ENCODE measurements at regions not wholly inside any gene's neighbourhood (a gene's known extent, or its start where the extent isn't known, plus 50 kb on each side); places are given as distances from the start of the nearest gene placed in this dataset.

DNA sequence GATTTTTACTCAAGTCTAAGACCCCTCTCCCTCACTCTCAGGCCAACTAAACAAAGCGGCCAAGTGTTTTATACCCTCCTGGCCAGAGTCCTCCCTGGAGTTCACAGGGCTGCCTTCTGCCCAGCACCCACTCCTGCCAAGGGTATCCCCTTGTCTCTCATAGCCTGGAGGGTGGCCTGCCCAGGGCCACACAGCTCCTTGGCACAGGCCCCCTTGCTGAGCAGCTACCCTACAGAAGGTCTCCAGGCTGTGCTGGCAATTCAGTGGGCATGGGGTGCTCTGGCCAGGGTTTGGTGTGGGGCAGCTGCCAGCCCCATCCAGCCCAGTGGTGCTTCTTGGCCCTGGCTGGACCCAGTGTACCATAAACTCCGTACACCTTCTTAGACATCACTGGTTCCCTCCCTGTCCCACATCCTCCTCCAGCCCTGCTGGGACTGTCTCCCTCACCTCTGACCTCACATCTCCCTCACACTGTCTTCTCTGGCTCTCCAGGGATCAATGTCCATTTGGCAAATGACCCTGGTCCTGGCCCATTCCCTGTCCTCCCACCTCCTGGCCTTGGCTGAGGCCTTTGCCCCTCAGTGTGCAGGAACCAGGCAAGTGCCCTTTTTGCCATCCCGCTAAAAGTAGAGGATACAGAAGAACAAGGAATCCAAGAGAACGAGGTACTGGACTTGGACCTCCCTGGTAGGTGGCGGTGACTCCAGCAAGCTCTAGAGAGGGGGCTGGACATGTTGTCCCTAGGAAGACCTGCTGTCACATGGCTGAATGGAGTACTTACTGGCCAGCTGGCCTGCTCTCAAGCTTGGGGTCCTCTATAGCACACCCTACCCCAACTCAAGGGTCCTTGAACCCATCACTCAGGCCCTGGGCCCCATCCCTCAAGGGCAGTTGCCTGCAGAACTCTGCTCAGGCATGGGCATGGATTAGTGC is 50.0 kb upstream of the TRPM1 start:
- no peak for DNase-seq (ENCODE audit: low read depth in 2 of 3, low spot score in 1 of 3)

DNA sequence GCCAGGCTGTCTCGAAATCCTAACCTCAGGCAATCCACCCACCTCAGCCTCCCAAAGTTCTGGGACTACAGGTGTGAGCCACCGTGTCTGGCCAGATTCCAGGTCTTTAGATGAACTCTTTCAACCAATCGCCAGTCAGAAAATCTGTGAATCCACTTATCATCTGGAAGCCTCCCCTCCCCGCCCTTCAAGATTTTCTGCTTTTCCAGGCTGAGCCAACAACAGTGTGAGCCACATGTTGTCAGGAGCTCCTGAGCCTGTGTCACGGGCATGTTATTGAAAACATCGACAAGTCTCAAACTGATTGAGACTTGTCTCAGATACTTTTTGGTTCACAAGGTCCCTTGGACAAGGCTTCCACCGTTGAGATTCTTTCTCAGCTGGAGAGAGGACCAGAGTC is 52.0 kb upstream of the TRPM1 start:
- DNase-seq (ENCODE audit: low read depth in 2 of 3, low spot score in 1 of 3), result no peak

DNA sequence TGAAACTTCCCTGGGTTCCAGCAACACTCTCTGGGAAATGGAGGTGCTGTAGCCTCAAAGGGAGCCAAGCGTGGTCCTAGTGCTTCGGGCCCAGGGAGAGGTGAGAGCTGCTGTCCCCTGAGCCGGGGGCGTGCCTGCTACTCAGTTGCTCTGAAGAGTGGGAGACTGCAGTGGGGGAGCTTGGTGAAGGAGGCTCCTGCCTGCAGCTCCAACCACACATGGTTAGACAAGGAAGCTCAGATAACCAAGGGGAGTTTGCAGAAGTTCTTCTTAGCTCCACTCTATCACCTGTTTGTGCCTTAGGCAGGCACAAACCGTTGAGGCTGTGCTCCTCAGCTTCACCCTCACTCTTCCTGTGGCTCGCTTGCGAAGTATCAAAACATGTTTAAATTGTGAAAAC is 53.6 kb upstream of the TRPM1 start:
- no peak for DNase-seq (ENCODE audit: low read depth in 2 of 3, low spot score in 1 of 3)

GRCh38 chr15:31156226-31156625 is 54.7 kb upstream of the TRPM1 start:
- DNase-seq (ENCODE audit: low read depth in 2 of 3, low spot score in 1 of 3), result no peak

DNA sequence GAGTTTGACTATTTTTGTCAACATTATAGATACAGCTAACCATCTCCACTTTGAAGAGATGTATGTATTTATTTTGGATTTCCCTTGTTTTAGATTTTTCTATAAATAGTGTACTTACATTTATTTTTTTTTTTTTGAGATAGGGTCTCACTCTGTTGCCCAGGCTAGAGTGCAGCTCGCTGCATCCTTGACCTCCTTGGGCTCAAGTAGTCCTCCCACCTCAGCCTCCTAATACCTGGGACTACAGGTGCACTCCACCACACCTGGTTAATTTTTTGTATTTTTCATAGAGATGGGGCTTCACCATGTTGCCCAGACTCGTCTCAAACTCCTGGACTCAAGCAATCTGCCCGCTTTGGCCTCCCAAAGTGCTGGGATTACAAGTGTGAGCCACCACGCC is 55.3 kb upstream of the TRPM1 start:
- DNase-seq (ENCODE audit: low read depth in 2 of 3, low spot score in 1 of 3), result no peak

DNA sequence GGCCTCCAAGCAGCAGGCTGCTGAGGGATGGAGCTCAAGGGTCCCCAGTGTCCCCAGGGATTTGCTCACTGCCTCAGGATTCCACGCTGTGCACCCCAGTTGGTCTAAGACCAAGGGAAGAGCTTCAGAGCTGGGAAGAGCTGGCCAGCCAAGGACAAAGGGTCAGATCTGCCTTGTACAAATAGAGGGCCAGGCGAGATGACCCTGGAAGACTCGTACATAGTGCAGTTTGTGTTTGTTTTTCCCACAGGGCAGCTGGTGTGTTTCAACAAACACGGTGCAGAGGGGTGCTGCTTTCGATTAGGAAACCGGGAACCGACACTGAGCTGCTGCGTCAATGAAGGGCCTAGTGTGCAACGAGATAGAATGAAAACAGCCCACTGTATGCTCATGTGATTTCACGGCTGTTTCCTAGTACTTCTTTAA is 56.1 kb upstream of the TRPM1 start:
- no peak for DNase-seq (ENCODE audit: low read depth in 2 of 3, low spot score in 1 of 3)

DNA sequence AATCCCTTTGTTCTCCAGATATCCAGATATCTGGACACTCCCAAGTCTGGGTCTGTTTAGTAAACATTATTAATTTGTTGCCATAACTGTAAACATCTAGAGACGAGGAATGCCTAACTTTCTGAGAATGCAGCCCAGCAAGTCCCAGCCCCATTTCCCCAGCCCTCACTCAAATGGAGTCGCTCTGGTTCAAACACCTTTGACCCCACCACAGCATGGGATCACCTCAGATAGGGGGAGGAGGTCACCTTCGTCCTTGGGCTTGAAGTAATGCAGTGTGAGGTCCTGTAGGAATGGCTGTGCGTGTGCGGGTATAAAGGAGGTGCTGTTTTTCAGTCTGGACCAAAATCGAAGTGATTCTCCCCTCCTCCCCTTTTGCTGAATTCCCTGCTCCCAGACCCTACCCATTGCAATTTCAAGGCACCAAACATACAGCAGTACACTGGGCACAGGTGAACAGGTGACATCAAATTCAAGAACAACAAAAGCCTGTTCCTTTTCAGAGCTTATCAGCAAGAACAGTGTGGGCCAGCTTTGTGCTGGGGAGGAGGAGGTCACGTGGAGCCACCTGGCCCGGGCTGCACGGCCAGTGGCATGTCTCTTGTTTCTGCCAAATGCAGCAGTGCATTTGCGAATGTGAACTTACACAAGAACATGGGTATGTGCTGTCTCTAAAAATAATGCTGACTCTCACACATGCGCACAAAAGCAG is 57.5 kb upstream of the TRPM1 start:
- no peak for DNase-seq (ENCODE audit: low read depth in 2 of 3, low spot score in 1 of 3)

GRCh38 chr15:31159837-31160236 is 58.3 kb upstream of the TRPM1 start:
- no peak for DNase-seq (ENCODE audit: low read depth in 2 of 3, low spot score in 1 of 3)

GRCh38 chr15:31160297-31160696 is 58.8 kb upstream of the TRPM1 start:
- no peak for DNase-seq (ENCODE audit: low read depth in 2 of 3, low spot score in 1 of 3)

- no peak for DNase-seq (ENCODE audit: low read depth in 2 of 3, low spot score in 1 of 3)
Observed at GRCh38 chr15:31160740-31161495, 59.4 kb upstream of the TRPM1 start.

GRCh38 chr15:31161951-31162350 is 60.4 kb upstream of the TRPM1 start:
- no peak for DNase-seq (ENCODE audit: low read depth in 2 of 3, low spot score in 1 of 3)

DNA sequence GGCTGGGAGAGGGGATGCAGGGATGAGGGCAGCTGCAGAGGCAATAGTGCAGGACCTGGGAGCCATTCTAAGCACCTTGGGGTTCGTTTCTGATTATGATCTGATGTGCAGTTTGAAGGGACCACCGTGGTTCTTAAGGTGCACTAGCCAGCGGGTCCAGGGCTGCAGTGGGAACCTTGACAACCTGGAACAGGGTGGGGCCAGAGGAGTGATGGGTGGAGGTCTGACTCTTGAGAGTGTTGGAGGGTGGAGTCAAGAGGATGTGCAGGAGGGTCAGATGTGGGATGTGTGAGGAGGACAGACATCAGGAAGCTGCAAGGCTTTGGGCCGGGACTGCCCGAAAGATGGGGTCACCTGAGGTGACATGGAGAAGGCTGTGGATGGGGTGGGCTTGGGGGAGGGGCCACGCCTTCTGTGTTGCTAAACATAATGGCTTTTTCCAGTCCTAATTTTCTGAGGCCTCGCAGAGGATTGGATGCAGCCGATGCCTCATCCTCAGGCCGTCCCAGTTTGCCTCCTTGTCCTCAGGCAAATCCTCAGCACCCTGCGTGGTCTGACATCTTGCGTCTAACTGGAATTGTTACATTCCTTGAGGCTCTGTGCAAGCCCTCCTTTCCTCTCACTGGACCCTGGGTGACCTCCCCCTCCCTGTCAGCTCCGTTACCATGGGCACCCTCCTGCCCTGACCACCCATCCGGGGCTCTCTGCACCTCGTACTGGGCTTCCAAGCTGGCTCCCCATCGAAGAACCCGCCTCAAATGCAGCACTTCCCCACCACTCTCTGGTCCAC is 61.4 kb upstream of the TRPM1 start:
- no peak for DNase-seq (ENCODE audit: low read depth in 2 of 3, low spot score in 1 of 3)

GRCh38 chr15:31163769-31164572 is 62.4 kb upstream of the TRPM1 start:
- no peak for DNase-seq (ENCODE audit: low read depth in 2 of 3, low spot score in 1 of 3)

DNA sequence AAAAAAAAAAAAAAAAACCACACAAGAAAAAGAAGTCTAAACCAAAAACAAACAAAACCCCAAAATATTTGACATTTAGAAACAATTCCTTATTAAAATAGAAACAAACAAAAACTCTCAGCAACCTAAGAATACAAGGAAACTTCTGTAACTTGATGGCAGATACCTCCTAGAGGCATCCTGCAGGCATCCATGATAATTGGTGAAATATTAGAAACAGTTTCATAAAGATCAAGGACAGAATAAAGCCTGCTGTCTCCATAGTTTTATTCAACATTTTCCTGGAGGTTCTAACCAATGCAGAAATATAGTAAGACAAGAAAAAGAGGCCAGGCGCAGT is 63.0 kb upstream of the TRPM1 start:
- no peak for DNase-seq (ENCODE audit: low read depth in 2 of 3, low spot score in 1 of 3)

DNA sequence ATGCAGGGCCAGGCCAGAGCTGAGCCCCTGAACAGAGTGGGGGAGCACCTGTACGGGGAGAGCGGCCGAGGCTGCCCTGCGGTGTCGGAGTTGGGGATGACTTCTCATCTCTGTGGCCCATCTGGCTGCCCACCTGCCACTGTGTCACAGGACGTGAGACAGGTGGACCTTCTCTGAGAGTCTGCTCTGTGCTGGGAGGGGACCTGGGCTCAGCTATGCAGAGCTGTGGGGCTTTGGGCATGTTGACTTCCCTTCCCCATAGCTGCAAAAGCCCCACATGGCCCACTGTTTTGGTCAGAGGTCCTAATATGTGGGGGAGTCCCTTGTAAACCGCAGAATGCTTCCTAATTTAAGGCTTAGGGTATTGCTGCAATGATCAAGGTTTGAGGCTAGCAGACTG is 68.0 kb upstream of the TRPM1 start:
- DNase-seq (ENCODE audit: low read depth in 2 of 3, low spot score in 1 of 3), result no peak

- DNase-seq (ENCODE audit: low read depth in 2 of 3, low spot score in 1 of 3), result no peak
Observed at GRCh38 chr15:31171731-31172130, 70.2 kb upstream of the TRPM1 start.

DNA sequence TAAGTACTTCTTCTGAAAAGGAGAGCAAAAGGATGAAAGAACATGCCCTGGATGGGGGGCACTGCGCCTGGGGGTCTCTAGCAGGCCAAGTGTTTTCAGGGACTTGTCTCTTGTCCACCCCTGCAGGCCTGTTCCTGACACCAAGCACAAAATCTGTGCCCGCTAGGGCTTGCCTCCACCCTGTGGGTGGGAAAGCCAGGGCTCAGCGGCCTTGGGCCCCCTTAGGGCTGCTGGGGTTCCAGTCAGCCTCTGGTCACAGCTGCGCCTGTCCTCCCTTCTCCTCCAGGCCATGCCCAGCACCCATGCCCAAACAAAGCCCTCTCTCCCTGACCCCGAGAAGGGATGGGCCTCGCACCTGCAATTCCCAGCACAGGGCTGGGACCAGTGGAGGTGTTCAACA is 71.1 kb upstream of the TRPM1 start:
- no peak for DNase-seq (ENCODE audit: low read depth in 2 of 3, low spot score in 1 of 3)

- no peak for DNase-seq (ENCODE audit: low read depth in 2 of 3, low spot score in 1 of 3)
Observed at GRCh38 chr15:31173790-31174450, 72.4 kb upstream of the TRPM1 start.

GRCh38 chr15:31175484-31175883 is 74.0 kb upstream of the TRPM1 start:
- DNase-seq (ENCODE audit: low read depth in 2 of 3, low spot score in 1 of 3), result no peak

- DNase-seq (ENCODE audit: low read depth in 2 of 3, low spot score in 1 of 3), result no peak
Observed at GRCh38 chr15:31177951-31178350, 76.4 kb upstream of the TRPM1 start.

Measured in stimulated activated CD4-positive, alpha-beta T cell treated with anti-CD3 and anti-CD28 coated beads, Interleukin-12 subunit alpha, Interleukin-12 subunit beta, amount 100 ng/mL, for 48 hours (primary cell).